OCI-LY1 (cell line): ENCODE measurements at regions not wholly inside any gene's neighbourhood (a gene's known extent, or its start where the extent isn't known, plus 50 kb on each side); places are given as distances from the start of the nearest gene placed in this dataset.

Experiments
- H2AFZ ChIP-seq: fragments of 200-600 bp; sonication (generic), shearing (Covaris generic); 2 replicates; pipeline ENCODE4 v1.6.0; 2014; ENCODE audit warnings: antibody characterized with exemption, mild to moderate bottlenecking, low read length
- H3F3A ChIP-seq: fragments of 200-600 bp; sonication (generic), shearing (Covaris generic); 2 replicates; pipeline ENCODE4 v1.6.0; 2014; ENCODE audit warnings: mild to moderate bottlenecking, antibody characterized with exemption, low read length, moderate library complexity; ENCODE audit not compliant: insufficient read depth
- H3K27ac ChIP-seq: fragments of 200-600 bp; sonication (generic); 2 replicates; pipeline ENCODE4 v1.5.1; 2014; ENCODE audit warnings: low read length, mixed run types, mild to moderate bottlenecking, low read depth; ENCODE audit not compliant: poor library complexity, severe bottlenecking
- H3K27me3 ChIP-seq: fragments of 200-600 bp; sonication (generic); 2 replicates; pipeline ENCODE4 v1.6.0; 2014; ENCODE audit warnings: antibody characterized with exemption, mild to moderate bottlenecking, low read length, moderate library complexity; ENCODE audit not compliant: insufficient read depth
- H3K36me3 ChIP-seq: fragments of 200-600 bp; sonication (generic); 2 replicates; pipeline ENCODE4 v1.6.1; 2014; ENCODE audit warnings: mild to moderate bottlenecking, antibody characterized with exemption, low read length, moderate library complexity, mixed read lengths; ENCODE audit not compliant: insufficient read depth
- H3K4me1 ChIP-seq: fragments of 200-600 bp; sonication (generic); 2 replicates; pipeline ENCODE4 v1.5.1; 2014; ENCODE audit warnings: mild to moderate bottlenecking, low read length, moderate library complexity; ENCODE audit not compliant: insufficient read depth, severe bottlenecking
- H3K4me2 ChIP-seq: fragments of 200-600 bp; sonication (generic), shearing (Covaris generic); 2 replicates; pipeline ENCODE4 v1.6.1; 2014; ENCODE audit warnings: low read length
- H3K4me3 ChIP-seq: fragments of 200-600 bp; sonication (generic); 2 replicates; pipeline ENCODE4 v1.5.1; 2014; ENCODE audit warnings: low read length, low read depth, mild to moderate bottlenecking, mixed read lengths; ENCODE audit not compliant: poor library complexity, severe bottlenecking
- H3K79me2 ChIP-seq: fragments of 200-600 bp; shearing (Covaris generic); 2 replicates; pipeline ENCODE4 v1.6.1; 2016; ENCODE audit warnings: mixed run types, low read length, mixed read lengths; ENCODE audit not compliant: insufficient read depth
- H3K9ac ChIP-seq: fragments of 200-600 bp; sonication (generic), shearing (Covaris generic); 2 replicates; pipeline ENCODE4 v1.6.1; 2014; ENCODE audit warnings: mild to moderate bottlenecking, low read length, mixed read lengths
- H3K9me2 ChIP-seq: fragments of 200-600 bp; sonication (generic), shearing (Covaris generic); 2 replicates; pipeline ENCODE4 v1.6.1; 2014; ENCODE audit warnings: low read depth, mild to moderate bottlenecking, low read length, mixed read lengths
- H3K9me3 ChIP-seq: fragments of 200-600 bp; shearing (Covaris generic); 2 replicates; pipeline ENCODE4 v1.6.1; 2014; ENCODE audit warnings: low read length, mixed read lengths
- H4K20me1 ChIP-seq: fragments of 200-600 bp; sonication (generic), shearing (Covaris generic); 2 replicates; pipeline ENCODE4 v1.6.0; 2016; ENCODE audit warnings: mild to moderate bottlenecking, low read length; ENCODE audit not compliant: insufficient read depth
- EZH2 ChIP-seq: fragments of 200-600 bp; sonication (generic), shearing (Covaris generic); IDR thresholded peaks from 2 replicates; pipeline ENCODE4 v1.8.0; 2017; ENCODE audit warnings: borderline replicate concordance, mixed run types, mild to moderate bottlenecking, antibody characterized with exemption, low read length, moderate library complexity, mixed read lengths
- TF ChIP-seq, protein P1 (sequence below): fragments of 200-600 bp; sonication (generic), shearing (Covaris generic); IDR thresholded peaks from 2 replicates; pipeline ENCODE4 v1.5.1; 2017; ENCODE audit warnings: mild to moderate bottlenecking, antibody characterized with exemption, low read length, moderate library complexity, mixed read lengths

DNA sequence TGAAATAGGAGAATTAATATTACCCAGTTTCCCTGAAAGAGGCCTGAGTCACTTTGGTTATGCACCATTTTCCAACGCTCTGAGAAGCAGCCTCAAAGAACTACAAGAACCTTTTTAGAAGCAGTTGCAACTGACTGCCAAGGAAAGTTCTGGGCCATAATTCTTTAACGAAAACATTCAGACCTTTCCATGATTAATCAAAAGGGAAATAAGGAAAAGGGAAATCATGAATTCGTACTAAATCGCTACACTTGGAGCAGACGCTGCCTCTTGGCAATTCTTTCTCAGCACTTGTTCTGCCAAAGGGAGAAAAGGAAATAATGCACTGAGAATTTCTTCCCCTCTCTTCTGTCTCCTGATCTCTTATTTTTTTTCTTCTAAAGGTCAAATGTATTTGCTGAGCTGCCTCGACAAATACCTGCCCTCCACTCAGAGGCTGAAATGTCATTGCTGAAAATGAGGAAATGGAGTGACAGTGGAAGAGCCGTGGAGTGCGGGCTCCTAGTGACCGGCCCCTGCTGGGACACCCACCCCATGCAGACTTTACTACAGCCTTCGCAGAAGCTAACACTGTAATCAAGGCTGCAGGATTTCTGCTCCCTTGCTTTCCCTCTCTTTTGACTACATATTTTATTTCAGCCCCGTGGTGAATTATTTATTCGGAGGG, 67.9 kb upstream of the GALNT2 start:
- Histone ChIP-seq H3K79me2 (no peaks in the 10 kb centered on the region), H3K27me3 (no peaks in the 10 kb centered on the region), H4K20me1 (no peaks in the 10 kb centered on the region), H3K36me3 (no peaks in the 10 kb centered on the region), H3F3A (no peaks in the 10 kb centered on the region), H3K27ac (no peak overlapping the region), H3K9me3 (no peaks in the 10 kb centered on the region), H2AFZ (no peak overlapping the region), H3K4me3 (no peak overlapping the region), H3K9ac (no peak overlapping the region), H3K9me2 (no peaks in the 10 kb centered on the region), H3K4me1 (no peaks in the 10 kb centered on the region), H3K4me2 (no peak overlapping the region)
- no peak for TF ChIP-seq EZH2
- TF ChIP-seq, protein P1, sequence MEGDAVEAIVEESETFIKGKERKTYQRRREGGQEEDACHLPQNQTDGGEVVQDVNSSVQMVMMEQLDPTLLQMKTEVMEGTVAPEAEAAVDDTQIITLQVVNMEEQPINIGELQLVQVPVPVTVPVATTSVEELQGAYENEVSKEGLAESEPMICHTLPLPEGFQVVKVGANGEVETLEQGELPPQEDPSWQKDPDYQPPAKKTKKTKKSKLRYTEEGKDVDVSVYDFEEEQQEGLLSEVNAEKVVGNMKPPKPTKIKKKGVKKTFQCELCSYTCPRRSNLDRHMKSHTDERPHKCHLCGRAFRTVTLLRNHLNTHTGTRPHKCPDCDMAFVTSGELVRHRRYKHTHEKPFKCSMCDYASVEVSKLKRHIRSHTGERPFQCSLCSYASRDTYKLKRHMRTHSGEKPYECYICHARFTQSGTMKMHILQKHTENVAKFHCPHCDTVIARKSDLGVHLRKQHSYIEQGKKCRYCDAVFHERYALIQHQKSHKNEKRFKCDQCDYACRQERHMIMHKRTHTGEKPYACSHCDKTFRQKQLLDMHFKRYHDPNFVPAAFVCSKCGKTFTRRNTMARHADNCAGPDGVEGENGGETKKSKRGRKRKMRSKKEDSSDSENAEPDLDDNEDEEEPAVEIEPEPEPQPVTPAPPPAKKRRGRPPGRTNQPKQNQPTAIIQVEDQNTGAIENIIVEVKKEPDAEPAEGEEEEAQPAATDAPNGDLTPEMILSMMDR = no peak

DNA sequence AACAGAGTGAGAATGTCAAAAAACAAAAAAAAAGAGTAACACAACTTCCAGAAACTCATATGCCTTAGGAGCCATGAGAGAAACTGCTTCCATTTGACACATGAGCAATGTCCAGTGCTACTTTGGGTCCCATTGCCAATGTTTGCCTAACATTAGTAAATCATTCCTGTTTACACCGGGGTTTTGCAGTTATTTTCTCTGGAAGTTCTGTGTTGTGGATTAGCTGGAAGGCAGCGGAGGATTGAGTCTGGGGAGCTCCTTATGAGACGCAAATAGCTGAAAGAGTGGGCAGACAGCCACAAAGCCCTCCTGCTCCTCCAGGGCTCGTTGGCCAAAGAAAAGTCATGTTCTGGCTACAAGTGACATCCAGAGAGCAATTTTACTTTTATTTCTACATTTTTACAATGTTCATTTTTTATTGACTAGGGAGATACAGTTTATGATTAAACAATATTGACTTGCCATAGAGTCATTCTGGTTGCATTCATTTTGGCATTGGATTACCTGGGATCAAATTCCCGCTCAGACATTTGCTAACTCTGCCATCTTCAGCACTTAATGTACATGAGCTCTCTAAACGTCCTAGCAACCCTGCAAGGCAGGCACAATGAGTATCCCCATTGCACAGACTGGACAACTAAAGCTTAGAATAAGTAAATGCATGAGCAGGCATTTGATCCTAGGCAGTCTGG, 66.4 kb upstream of the GALNT2 start:
- Histone ChIP-seq H3K4me2 (no peak overlapping the region), H3K36me3 (no peaks in the 10 kb centered on the region), H3F3A (no peaks in the 10 kb centered on the region), H2AFZ (no peak overlapping the region), H3K27me3 (no peaks in the 10 kb centered on the region), H3K9ac (no peak overlapping the region), H3K9me3 (no peaks in the 10 kb centered on the region), H3K79me2 (no peaks in the 10 kb centered on the region), H3K4me1 (no peaks in the 10 kb centered on the region), H3K27ac (no peak overlapping the region), H3K4me3 (no peak overlapping the region), H3K9me2 (no peaks in the 10 kb centered on the region), H4K20me1 (no peaks in the 10 kb centered on the region)
- no peak for TF ChIP-seq EZH2
- TF ChIP-seq, protein P1 = no peak

DNA sequence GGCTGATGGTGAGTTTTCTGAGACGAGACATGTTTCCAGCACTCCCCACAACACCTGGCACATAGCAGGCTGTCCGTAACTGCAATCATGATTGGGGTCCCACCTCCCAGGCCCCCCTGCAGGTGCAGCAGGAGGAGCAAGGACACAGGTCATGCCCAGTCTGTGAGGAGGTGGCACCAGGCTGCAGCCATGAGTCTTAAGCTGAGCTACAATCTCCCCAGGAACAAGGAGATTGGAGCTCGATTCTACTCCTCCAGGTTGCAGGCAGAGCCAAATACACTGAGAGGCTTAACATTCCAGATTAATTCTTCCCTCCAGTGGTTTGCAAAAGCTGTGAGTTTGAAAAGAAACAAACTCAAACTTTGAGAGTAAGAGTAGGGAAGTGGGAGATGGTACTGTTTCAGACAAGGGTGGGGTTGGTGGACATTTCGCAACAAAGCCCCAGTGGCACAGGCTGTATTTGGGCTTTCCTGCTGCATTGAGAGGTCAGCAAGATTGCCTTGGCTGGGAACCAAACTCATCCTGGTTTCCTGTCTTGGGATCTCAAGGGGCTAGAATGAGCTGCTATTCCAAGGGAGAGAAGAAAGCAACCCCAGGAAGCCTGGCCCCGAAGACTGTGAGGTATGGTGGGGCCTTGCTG, 64.8 kb upstream of the GALNT2 start:
- no peaks in the 10 kb centered on the region for H3K36me3 ChIP-seq
- H3K9me3 ChIP-seq = no peaks in the 10 kb centered on the region
- H3K27me3 ChIP-seq = no peaks in the 10 kb centered on the region; the same call in 1 of the 2 replicates
- H3K27ac ChIP-seq = no peak overlapping the region
- no peaks in the 10 kb centered on the region for H3F3A ChIP-seq
- TF ChIP-seq, protein P1 = no peak
- TF ChIP-seq EZH2 = no peak
- no peaks in the 10 kb centered on the region for H4K20me1 ChIP-seq
- no peaks in the 10 kb centered on the region for H3K79me2 ChIP-seq
- no peak overlapping the region for H3K4me3 ChIP-seq
- no peaks in the 10 kb centered on the region for H3K4me1 ChIP-seq
- H3K9ac ChIP-seq = no peak overlapping the region
- no peak overlapping the region for H2AFZ ChIP-seq
- no peaks in the 10 kb centered on the region for H3K9me2 ChIP-seq
- H3K4me2 ChIP-seq = no peak overlapping the region
